ENCODE measurements at regions not wholly inside any gene's neighbourhood (a gene's known extent, or its start where the extent isn't known, plus 50 kb on each side); places are given as distances from the start of the nearest gene placed in this dataset.

DNA sequence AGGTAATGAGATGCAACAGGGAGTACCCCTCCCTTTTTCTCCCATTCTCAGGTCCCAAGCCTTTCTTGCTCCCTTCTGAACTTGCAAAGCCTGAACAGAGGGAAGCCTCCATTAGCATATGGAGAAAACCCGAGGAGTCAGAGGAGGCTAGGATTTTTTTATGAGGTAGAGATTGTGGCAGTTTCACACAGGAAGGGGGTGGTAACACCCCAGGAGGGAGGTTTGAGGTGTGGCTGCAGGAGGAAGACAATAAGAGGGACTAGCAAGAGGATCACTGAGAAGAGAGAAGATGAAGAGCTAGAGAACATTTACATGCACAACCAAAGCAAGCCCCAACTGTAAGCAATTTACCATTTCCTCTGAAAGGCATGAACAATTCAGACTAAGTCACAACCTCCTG, 322.7 kb downstream of the SV2B start:
- TF ChIP-seq CTCF (optimal IDR thresholded peaks at IDR 0.05 in 1 of 3, IDR thresholded peaks at IDR 0.05 in 1 of 3, conservative IDR thresholded peaks at IDR 0.05 in 1 of 3; ENCODE audit: extremely low read depth in 1 of 3, insufficient read depth in 2 of 3, low read length in 3 of 3) (no peak), EZH2 (IDR thresholded peaks at IDR 0.05; ENCODE audit: low read length) (no peak)

Data from keratinocyte (primary cell).